LNCaP clone FGC (cell line): ENCODE measurements at regions not wholly inside any gene's neighbourhood (a gene's known extent, or its start where the extent isn't known, plus 50 kb on each side); places are given as distances from the start of the nearest gene placed in this dataset.

ENCODE experiments used
- DNase-seq: peaks from one replicate; pipeline ENCODE4 v3.0.0-alpha.2; 2011; ENCODE audit warnings: low read depth
- H3K4me3 ChIP-seq: 2 replicates; pipeline ENCODE4 v1.5.1; 2011; ENCODE audit warnings: mild to moderate bottlenecking, low read depth, low read length, control low read depth
- TF ChIP-seq, protein P1 (sequence below): IDR thresholded peaks from 2 replicates; pipeline ENCODE4 v1.5.1; 2012; ENCODE audit warnings: mild to moderate bottlenecking; ENCODE audit not compliant: control insufficient read depth, insufficient read depth; ENCODE audit errors: extremely low read depth

DNA sequence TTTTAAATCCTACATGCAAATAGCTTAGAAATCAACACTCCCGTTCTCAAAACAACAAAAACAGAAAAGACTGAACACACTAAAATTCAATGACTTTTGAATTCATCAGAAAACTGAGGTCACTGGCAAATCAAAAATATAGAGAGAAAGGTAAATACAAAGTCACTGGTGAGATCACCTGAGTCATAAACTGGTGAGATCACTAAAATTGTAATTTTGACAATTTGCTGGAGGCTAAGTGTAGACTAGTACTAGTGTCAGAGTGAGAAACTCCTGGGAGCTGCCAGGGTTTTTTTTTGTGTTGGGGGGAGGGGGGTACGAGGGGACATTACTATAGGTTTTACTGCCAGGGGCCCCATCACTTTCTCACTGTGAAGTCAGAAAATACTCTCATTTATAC is 1876.0 kb upstream of the CELF4 start:
- DNase-seq = no peak
- H3K4me3 ChIP-seq = no peak overlapping the region
- TF ChIP-seq, protein P1, sequence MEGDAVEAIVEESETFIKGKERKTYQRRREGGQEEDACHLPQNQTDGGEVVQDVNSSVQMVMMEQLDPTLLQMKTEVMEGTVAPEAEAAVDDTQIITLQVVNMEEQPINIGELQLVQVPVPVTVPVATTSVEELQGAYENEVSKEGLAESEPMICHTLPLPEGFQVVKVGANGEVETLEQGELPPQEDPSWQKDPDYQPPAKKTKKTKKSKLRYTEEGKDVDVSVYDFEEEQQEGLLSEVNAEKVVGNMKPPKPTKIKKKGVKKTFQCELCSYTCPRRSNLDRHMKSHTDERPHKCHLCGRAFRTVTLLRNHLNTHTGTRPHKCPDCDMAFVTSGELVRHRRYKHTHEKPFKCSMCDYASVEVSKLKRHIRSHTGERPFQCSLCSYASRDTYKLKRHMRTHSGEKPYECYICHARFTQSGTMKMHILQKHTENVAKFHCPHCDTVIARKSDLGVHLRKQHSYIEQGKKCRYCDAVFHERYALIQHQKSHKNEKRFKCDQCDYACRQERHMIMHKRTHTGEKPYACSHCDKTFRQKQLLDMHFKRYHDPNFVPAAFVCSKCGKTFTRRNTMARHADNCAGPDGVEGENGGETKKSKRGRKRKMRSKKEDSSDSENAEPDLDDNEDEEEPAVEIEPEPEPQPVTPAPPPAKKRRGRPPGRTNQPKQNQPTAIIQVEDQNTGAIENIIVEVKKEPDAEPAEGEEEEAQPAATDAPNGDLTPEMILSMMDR = no peak

DNA sequence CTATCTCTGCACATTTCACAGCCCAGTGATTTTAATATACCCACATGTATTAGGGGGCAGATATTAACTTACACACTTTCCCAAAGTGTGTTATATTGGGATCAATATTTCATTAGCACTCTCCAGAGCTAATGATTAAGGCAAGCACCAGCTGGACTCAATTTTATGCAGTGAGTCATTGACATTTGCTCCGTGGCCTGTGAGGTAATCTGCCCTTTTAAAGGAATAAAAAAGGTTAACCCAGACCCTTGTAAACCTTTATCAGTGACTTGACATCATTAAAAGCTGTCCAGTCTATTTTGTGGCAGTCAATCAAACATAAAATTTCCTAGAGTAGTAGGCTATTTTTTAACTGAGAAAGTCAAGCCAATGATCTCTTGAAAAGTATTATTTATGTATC is 1870.4 kb upstream of the CELF4 start:
- DNase-seq = no peak
- TF ChIP-seq, protein P1 = no peak
- H3K4me3 ChIP-seq = no peak overlapping the region

DNA sequence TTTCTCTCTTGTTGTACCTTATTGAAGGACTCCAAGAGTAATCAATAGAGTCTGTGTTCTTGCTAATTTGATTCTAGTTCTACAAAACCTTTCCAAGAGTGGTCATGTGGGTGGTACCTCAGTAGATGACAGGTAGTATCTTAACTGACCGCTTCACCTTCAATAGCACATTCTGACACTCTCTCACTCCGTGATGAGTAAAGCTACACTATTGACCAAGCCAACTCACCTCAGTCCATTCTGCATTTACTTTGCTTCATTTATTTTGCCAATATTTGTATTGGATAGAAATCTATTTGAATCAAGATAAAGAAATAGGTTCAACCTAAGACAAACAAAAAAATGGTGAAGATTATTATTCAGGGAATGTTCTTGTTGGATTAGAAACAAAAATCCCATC is 1869.6 kb upstream of the CELF4 start:
- no peak for DNase-seq
- TF ChIP-seq, protein P1 = no peak
- 0 out of 2 replicates have a peak overlapping the region, but pooled peaks have one; percentile 13 for H3K4me3 ChIP-seq

DNA sequence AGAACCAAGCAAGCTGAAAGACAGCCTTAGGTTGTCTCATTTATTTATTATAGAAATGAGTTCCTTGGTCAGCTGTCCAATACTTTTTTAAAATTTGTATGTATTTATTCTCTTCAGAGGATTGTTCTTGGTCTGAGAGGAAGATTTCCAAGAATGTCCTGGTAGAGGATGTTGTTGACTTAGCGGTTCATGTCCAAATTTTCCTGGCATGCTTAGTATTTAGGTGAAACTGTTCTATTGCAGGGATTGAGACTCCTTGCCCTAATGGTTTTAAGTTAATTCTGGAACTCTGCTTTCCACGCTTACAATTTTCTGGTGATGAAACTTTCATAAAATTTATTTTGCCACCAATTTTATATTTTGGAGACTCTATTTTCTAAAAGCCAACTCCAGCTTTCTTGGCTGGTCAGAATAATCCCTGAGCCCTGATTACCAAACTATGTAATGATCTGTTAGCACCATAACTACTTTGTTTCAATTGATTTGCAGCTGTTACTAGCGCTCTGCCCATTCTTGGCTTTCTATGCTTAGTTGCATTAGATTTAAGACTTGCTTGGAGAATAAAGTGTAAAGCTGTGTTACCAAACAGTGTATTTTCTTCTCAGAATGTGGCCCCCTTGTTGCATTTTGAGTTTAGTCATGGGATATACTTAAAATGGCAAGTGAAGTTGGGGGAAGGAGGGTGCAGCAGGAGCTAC is 1868.8 kb upstream of the CELF4 start:
- TF ChIP-seq, protein P1 = no peak
- no peak overlapping the region for H3K4me3 ChIP-seq
- DNase-seq = no peak

DNA sequence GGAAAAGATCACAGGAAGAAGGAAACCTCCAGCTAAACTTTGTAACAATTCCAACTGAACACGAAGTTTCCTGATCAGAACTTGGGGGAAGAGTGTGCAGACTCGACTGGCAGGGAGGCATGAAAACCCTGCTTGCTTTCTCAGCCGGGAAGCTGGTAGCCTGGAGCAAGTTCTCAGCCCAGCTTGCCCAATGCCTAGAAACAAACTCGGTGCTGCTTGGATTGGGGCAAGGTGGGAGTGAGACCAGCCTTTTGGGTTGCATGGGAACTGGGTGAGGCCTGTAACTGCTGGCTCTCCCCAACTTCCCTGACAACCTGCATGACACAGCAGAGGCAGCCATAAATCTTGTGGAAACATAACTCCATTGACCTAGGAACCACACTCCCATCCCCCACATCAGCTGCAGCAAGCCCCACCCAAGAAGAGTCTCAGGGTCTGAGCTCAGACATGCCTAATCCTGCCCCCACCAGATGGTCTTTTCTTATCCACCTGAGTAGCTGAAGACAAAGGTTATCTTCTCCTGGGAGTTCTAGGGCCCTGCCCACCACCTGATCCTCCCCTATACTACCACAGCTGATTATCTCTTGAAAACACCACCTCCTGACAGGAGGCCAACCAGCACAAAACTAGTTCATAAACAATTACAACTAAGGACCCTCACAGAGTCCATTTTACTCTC is 1859.7 kb upstream of the CELF4 start:
- TF ChIP-seq, protein P1 = no peak
- no peak for DNase-seq
- no peak overlapping the region for H3K4me3 ChIP-seq

DNA sequence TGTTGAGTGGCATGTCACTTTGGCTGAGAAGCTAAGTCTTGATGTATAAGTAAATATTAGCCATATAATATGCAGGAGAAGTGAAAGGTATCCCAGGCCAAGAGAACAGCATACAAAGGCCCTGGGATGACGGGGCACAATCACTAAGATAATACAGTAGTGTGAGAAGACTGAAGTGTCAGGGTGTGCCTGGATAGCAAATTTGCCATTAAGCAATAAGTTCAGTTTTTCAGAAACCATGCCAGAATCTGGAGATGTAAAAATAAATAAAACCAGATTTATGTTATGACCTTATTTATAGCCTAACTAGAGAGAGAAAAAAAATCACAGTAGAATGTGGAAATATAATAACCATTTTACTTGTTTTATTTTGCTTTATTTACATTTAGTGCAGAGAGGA is 1858.7 kb upstream of the CELF4 start:
- H3K4me3 ChIP-seq = no peak overlapping the region
- no peak for DNase-seq
- TF ChIP-seq, protein P1 = no peak
